ENCODE measurements at regions not wholly inside any gene's neighbourhood (a gene's known extent, or its start where the extent isn't known, plus 50 kb on each side); places are given as distances from the start of the nearest gene placed in this dataset.
A peak's percentile ranks its signal among the peaks of the same experiment; 100 is the strongest.

- DNase-seq: no peak
- no peak for ATAC-seq
These were observed 66.8 kb upstream of the ALDH1A3 start for GRCh38 chr15:100812802-100813201.

- ATAC-seq (no peak), DNase-seq (no peak)
These were observed 60.7 kb upstream of the ALDH1A3 start for GRCh38 chr15:100818927-100819326.

- ATAC-seq (no peak), DNase-seq (no peak)
These were observed 59.1 kb upstream of the ALDH1A3 start for GRCh38 chr15:100820528-100820927.

- DNase-seq (no peak), ATAC-seq (peak; percentile 79)
These were observed 58.3 kb upstream of the ALDH1A3 start for GRCh38 chr15:100821327-100821726.

- DNase-seq: no peak
- no peak for ATAC-seq
These were observed 55.4 kb upstream of the ALDH1A3 start for GRCh38 chr15:100824211-100824610.

GRCh38 chr15:100829457-100829856, 50.2 kb upstream of the ALDH1A3 start:
- DNase-seq (no peak), ATAC-seq (no peak)

Data from stimulated activated naive CD8-positive, alpha-beta T cell treated with anti-CD3 and anti-CD28 coated beads, Interleukin-15, Interleukin-2, amounts not matched to agents 100 U/mL and 50 U/mL, for 24 hours (primary cell).